ENCODE measurements at regions not wholly inside any gene's neighbourhood (a gene's known extent, or its start where the extent isn't known, plus 50 kb on each side); places are given as distances from the start of the nearest gene placed in this dataset.

DNA sequence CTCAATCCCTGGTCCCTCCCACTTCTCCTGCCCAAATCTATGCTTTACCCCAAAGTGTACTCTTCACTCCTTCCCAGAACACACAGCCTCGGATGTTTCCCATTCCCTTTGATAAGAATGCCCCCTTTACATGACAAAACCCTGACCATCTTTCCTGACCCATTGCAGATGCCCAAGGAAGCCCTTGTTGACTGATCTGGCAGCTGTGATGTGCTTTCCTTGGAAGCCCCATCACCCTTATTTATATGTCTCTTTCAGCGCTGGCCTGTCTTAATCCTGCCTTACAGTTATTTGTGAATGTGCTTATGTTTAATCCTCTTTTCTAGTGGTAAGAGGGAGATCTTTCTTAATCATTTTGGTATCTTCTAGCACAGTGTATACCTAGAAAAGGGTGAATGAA is 523.1 kb downstream of the CD83 start:
- no peaks in the 10 kb centered on the region for H3K9me3 ChIP-seq (ENCODE audit: low read depth)
- H3K4me2 ChIP-seq (ENCODE audit: unreplicated experiment) = no peak overlapping the region
- no peaks in the 10 kb centered on the region for H3F3A ChIP-seq (ENCODE audit: insufficient read depth)
- H3K79me2 ChIP-seq (ENCODE audit: insufficient read depth) = no peaks in the 10 kb centered on the region
- no peak overlapping the region for H3K27ac ChIP-seq
- H3K4me3 ChIP-seq = no peak overlapping the region
- TF ChIP-seq EZH2 (IDR thresholded peaks at IDR 0.05; ENCODE audit: insufficient read depth, poor library complexity, severe bottlenecking) (no peak), EZH2phosphoT487 (IDR thresholded peaks at IDR 0.05; ENCODE audit: insufficient read depth, low read depth) (no peak)
- no peaks in the 10 kb centered on the region for H4K20me1 ChIP-seq (ENCODE audit: insufficient read depth)
- in situ Hi-C loops (cut with MboI) = no loop called here
- H3K27me3 ChIP-seq (replicated peaks; ENCODE audit: insufficient read depth) = no peaks in the 10 kb centered on the region
- no peak overlapping the region for H2AFZ ChIP-seq
- peaks cover 11% of the 10 kb centered on the region for H3K4me1 ChIP-seq (ENCODE audit: insufficient read depth)
- H3K9ac ChIP-seq = no peak overlapping the region
- no peaks in the 10 kb centered on the region for H3K9me2 ChIP-seq (ENCODE audit: insufficient read depth)
- WGBS, 2 experiments (ENCODE audit: low coverage in 1 of 2, low lambda C conversion rate in 2 of 2, missing lambda C conversion rate in 2 of 2) = 90 to 94% methylated on average over 2 of the region's 2 CpGs
- DNase-seq = no peak
- H3K36me3 ChIP-seq (ENCODE audit: low read depth) = no peaks in the 10 kb centered on the region

- H3K79me2 ChIP-seq (ENCODE audit: insufficient read depth) = no peaks in the 10 kb centered on the region
- H3K4me3 ChIP-seq = no peak overlapping the region
- H3K9me3 ChIP-seq (ENCODE audit: low read depth) = no peaks in the 10 kb centered on the region
- H3K27me3 ChIP-seq (replicated peaks; ENCODE audit: insufficient read depth) = no peaks in the 10 kb centered on the region
- 94 to 97% methylated on average over 18 of the region's 18 CpGs for WGBS, 2 experiments (ENCODE audit: low coverage in 1 of 2, low lambda C conversion rate in 2 of 2, missing lambda C conversion rate in 2 of 2)
- no peaks in the 10 kb centered on the region for H3F3A ChIP-seq (ENCODE audit: insufficient read depth)
- H3K27ac ChIP-seq = no peak overlapping the region
- in situ Hi-C loops (cut with MboI) = no loop called here
- no peak for DNase-seq
- no peak overlapping the region for H2AFZ ChIP-seq
- TF ChIP-seq EZH2 (IDR thresholded peaks at IDR 0.05; ENCODE audit: insufficient read depth, poor library complexity, severe bottlenecking) (no peak), EZH2phosphoT487 (IDR thresholded peaks at IDR 0.05; ENCODE audit: insufficient read depth, low read depth) (no peak)
- no peak overlapping the region for H3K4me2 ChIP-seq (ENCODE audit: unreplicated experiment)
- peaks cover 11% of the 10 kb centered on the region for H3K4me1 ChIP-seq (ENCODE audit: insufficient read depth)
- H3K36me3 ChIP-seq (ENCODE audit: low read depth) = no peaks in the 10 kb centered on the region
- H3K9me2 ChIP-seq (ENCODE audit: insufficient read depth) = no peaks in the 10 kb centered on the region
- H3K9ac ChIP-seq = no peak overlapping the region
- H4K20me1 ChIP-seq (ENCODE audit: insufficient read depth) = no peaks in the 10 kb centered on the region
These were observed 524.0 kb downstream of the CD83 start for GRCh38 chr6:14641423-14642135.

- no peak overlapping the region for H3K27ac ChIP-seq
- H3K9me2 ChIP-seq (ENCODE audit: insufficient read depth) = no peaks in the 10 kb centered on the region
- no peak overlapping the region for H3K4me3 ChIP-seq
- no peak overlapping the region for H3K9ac ChIP-seq
- H2AFZ ChIP-seq = no peak overlapping the region
- no peaks in the 10 kb centered on the region for H3K27me3 ChIP-seq (replicated peaks; ENCODE audit: insufficient read depth)
- DNase-seq = no peak
- no peaks in the 10 kb centered on the region for H3F3A ChIP-seq (ENCODE audit: insufficient read depth)
- H3K4me2 ChIP-seq (ENCODE audit: unreplicated experiment) = no peak overlapping the region
- 95 to 98% methylated on average over 8 of the region's 8 CpGs for WGBS, 2 experiments (ENCODE audit: low coverage in 1 of 2, low lambda C conversion rate in 2 of 2, missing lambda C conversion rate in 2 of 2)
- no peaks in the 10 kb centered on the region for H3K9me3 ChIP-seq (ENCODE audit: low read depth)
- H4K20me1 ChIP-seq (ENCODE audit: insufficient read depth) = no peaks in the 10 kb centered on the region
- TF ChIP-seq EZH2phosphoT487 (IDR thresholded peaks at IDR 0.05; ENCODE audit: insufficient read depth, low read depth) = no peak
- no peak for TF ChIP-seq EZH2 (IDR thresholded peaks at IDR 0.05; ENCODE audit: insufficient read depth, poor library complexity, severe bottlenecking)
- H3K79me2 ChIP-seq (ENCODE audit: insufficient read depth) = no peaks in the 10 kb centered on the region
- in situ Hi-C loops (cut with MboI) = no loop called here
- no peaks in the 10 kb centered on the region for H3K36me3 ChIP-seq (ENCODE audit: low read depth)
- H3K4me1 ChIP-seq (ENCODE audit: insufficient read depth) = peaks cover 11% of the 10 kb centered on the region
These were observed 524.5 kb downstream of the CD83 start for GRCh38 chr6:14642136-14642505.

GRCh38 chr6:14642842-14643241 is 525.3 kb downstream of the CD83 start:
- Histone ChIP-seq H3K9ac (no peak overlapping the region), H3K27ac (no peak overlapping the region), H3F3A (ENCODE audit: insufficient read depth) (no peaks in the 10 kb centered on the region), H3K36me3 (ENCODE audit: low read depth) (no peaks in the 10 kb centered on the region), H2AFZ (no peak overlapping the region), H3K9me3 (ENCODE audit: low read depth) (no peaks in the 10 kb centered on the region), H3K79me2 (ENCODE audit: insufficient read depth) (no peaks in the 10 kb centered on the region), H3K4me1 (ENCODE audit: insufficient read depth) (peaks cover 11% of the 10 kb centered on the region), H3K27me3 (replicated peaks; ENCODE audit: insufficient read depth) (no peaks in the 10 kb centered on the region), H4K20me1 (ENCODE audit: insufficient read depth) (no peaks in the 10 kb centered on the region), H3K9me2 (ENCODE audit: insufficient read depth) (no peaks in the 10 kb centered on the region), H3K4me2 (ENCODE audit: unreplicated experiment) (no peak overlapping the region), H3K4me3 (no peak overlapping the region)
- in situ Hi-C loops (cut with MboI) = no loop called here
- no peak for DNase-seq
- TF ChIP-seq EZH2 (IDR thresholded peaks at IDR 0.05; ENCODE audit: insufficient read depth, poor library complexity, severe bottlenecking) (no peak), EZH2phosphoT487 (IDR thresholded peaks at IDR 0.05; ENCODE audit: insufficient read depth, low read depth) (no peak)
- WGBS, 2 experiments (ENCODE audit: low coverage in 1 of 2, low lambda C conversion rate in 2 of 2, missing lambda C conversion rate in 2 of 2) = 80 to 92% methylated on average over 2 of the region's 2 CpGs

GRCh38 chr6:14644381-14644780 is 526.8 kb downstream of the CD83 start:
- TF ChIP-seq EZH2phosphoT487 (IDR thresholded peaks at IDR 0.05; ENCODE audit: insufficient read depth, low read depth) (no peak), EZH2 (IDR thresholded peaks at IDR 0.05; ENCODE audit: insufficient read depth, poor library complexity, severe bottlenecking) (no peak)
- H3K36me3 ChIP-seq (ENCODE audit: low read depth) = no peaks in the 10 kb centered on the region
- no peak for DNase-seq
- H3F3A ChIP-seq (ENCODE audit: insufficient read depth) = no peaks in the 10 kb centered on the region
- in situ Hi-C loops (cut with MboI) = no loop called here
- H4K20me1 ChIP-seq (ENCODE audit: insufficient read depth) = no peaks in the 10 kb centered on the region
- H3K79me2 ChIP-seq (ENCODE audit: insufficient read depth) = no peaks in the 10 kb centered on the region
- H3K4me2 ChIP-seq (ENCODE audit: unreplicated experiment) = no peak overlapping the region
- no peak overlapping the region for H3K27ac ChIP-seq
- H3K9me3 ChIP-seq (ENCODE audit: low read depth) = no peaks in the 10 kb centered on the region
- no peak overlapping the region for H3K9ac ChIP-seq
- 0 out of 2 replicates have a peak, but pooled peaks cover 2% of the 10 kb centered on the region for H3K4me1 ChIP-seq (ENCODE audit: insufficient read depth)
- no peaks in the 10 kb centered on the region for H3K9me2 ChIP-seq (ENCODE audit: insufficient read depth)
- no peaks in the 10 kb centered on the region for H3K27me3 ChIP-seq (replicated peaks; ENCODE audit: insufficient read depth)
- no peak overlapping the region for H2AFZ ChIP-seq
- H3K4me3 ChIP-seq = no peak overlapping the region

All from GM23248 (cell line).